ENCODE measurements at regions not wholly inside any gene's neighbourhood (a gene's known extent, or its start where the extent isn't known, plus 50 kb on each side); places are given as distances from the start of the nearest gene placed in this dataset.

- TF ChIP-seq CTCF (IDR thresholded peaks at IDR 0.05; ENCODE audit: unreplicated experiment in 3 of 3), result no peak
- Mint-ChIP-seq H3K4me3 (no peak overlapping the region), H3K27ac (peak overlapping the region; percentile 63 to 78 (median 77)), H3K4me1 (peaks cover 69% of the 10 kb centered on the region), H3K36me3 (ENCODE audit: low read depth) (no peaks in the 10 kb centered on the region), H3K9me3 (no peaks in the 10 kb centered on the region), H3K27me3 (ENCODE audit: low read depth) (peaks cover 46% of the 10 kb centered on the region)
Measured at GRCh38 chr21:36551321-36551720, 71.4 kb upstream of the CLDN14 start.

- H3K27me3 Mint-ChIP-seq (ENCODE audit: low read depth), result peaks cover 42% of the 10 kb centered on the region
- TF ChIP-seq CTCF (IDR thresholded peaks at IDR 0.05; ENCODE audit: unreplicated experiment in 3 of 3), result no peak
- H3K27ac Mint-ChIP-seq, result peak overlapping the region; percentile 63 to 78 (median 77)
- no peaks in the 10 kb centered on the region for H3K36me3 Mint-ChIP-seq (ENCODE audit: low read depth)
- H3K9me3 Mint-ChIP-seq, result no peaks in the 10 kb centered on the region
- no peak overlapping the region for H3K4me3 Mint-ChIP-seq
- peaks cover 66% of the 10 kb centered on the region for H3K4me1 Mint-ChIP-seq
Measured at GRCh38 chr21:36551731-36552433, 72.0 kb upstream of the CLDN14 start.

- no peaks in the 10 kb centered on the region for H3K9me3 Mint-ChIP-seq
- H3K4me3 Mint-ChIP-seq, result peak overlapping the region in 1 of 3 experiments; percentile 31
- peaks cover 61% of the 10 kb centered on the region for H3K4me1 Mint-ChIP-seq
- peak overlapping the region; percentile 63 to 78 (median 77) for H3K27ac Mint-ChIP-seq
- H3K27me3 Mint-ChIP-seq (ENCODE audit: low read depth), result peaks cover 37% of the 10 kb centered on the region
- H3K36me3 Mint-ChIP-seq (ENCODE audit: low read depth), result no peaks in the 10 kb centered on the region
- TF ChIP-seq CTCF (IDR thresholded peaks at IDR 0.05; ENCODE audit: unreplicated experiment in 3 of 3), result no peak
Measured at GRCh38 chr21:36552434-36552785, 72.5 kb upstream of the CLDN14 start.

DNA sequence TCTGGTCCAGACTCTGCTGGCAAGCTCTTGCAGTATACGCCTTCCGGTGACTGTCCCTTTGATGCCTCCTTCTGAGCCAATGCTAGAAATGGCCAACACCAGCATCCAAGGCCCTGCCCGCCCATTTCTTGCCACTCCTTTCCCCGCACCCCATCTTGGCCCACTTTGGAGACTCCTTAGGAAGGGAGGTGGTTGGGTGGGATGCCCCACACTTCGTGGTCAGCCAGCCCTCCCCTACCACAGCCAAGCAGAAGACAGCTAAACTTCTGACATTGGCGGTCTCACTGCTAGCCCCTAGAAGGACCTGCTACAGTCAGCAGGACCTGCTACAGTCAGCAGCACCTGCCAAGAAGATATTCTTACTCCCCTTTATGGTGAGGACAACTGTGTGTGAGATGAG lies 73.5 kb upstream of the CLDN14 start:
- H3K27me3 Mint-ChIP-seq (ENCODE audit: low read depth), result peaks cover 31% of the 10 kb centered on the region
- no peaks in the 10 kb centered on the region for H3K36me3 Mint-ChIP-seq (ENCODE audit: low read depth)
- peak overlapping the region in 1 of 3 experiments; percentile 63 for H3K27ac Mint-ChIP-seq
- no peak overlapping the region for H3K4me3 Mint-ChIP-seq
- peaks cover 61% of the 10 kb centered on the region for H3K4me1 Mint-ChIP-seq
- no peaks in the 10 kb centered on the region for H3K9me3 Mint-ChIP-seq
- no peak for TF ChIP-seq CTCF (IDR thresholded peaks at IDR 0.05; ENCODE audit: unreplicated experiment in 3 of 3)

DNA sequence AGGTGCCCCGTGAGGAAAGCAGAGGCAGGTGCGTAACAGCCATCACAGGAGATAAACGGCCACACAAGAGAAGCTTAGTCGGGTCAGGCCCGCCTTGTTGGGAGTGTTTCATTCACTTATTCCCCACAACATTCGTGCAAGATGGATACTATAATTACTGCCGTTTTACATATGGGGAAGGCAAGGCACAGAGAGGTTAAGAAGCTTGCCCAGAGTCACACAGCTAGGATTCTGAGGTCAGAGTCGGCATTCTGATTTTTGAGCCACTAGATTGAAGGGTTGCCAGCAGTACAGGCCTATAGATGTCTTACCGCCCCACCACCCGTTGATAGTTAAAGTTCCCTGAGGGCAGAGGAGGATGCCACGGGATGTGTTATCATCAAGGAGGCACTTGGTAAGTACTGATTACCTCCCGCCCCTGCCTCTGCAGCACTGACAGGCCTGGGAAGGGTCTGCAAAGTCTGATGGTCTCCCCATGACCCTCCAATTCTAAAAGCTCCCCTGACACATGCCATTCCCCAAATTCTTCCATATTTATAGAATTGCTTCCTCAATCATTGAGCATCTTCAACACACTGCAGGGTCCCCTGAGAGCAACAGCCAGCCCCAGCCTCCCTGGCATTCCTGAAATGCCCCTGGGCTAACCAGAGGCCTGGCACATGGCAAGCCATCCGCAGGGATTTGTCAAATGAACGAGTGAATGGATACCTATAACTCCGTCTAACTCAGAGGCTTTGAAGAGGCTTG lies 74.7 kb upstream of the CLDN14 start:
- Mint-ChIP-seq H3K27me3 (ENCODE audit: low read depth) (peaks cover 20% of the 10 kb centered on the region), H3K9me3 (no peaks in the 10 kb centered on the region), H3K4me1 (peaks cover 54% of the 10 kb centered on the region), H3K36me3 (ENCODE audit: low read depth) (no peaks in the 10 kb centered on the region), H3K27ac (peak overlapping the region; percentile 14 to 34 (median 27)), H3K4me3 (no peak overlapping the region)
- no peak for TF ChIP-seq CTCF (IDR thresholded peaks at IDR 0.05; ENCODE audit: unreplicated experiment in 3 of 3)

Data from nephron (organoid).